Stimulated activated CD4-positive, alpha-beta T cell treated with anti-CD3 and anti-CD28 coated beads, Interleukin-4, amount 100 ng/mL, for 4 hours (primary cell): ENCODE measurements at regions not wholly inside any gene's neighbourhood (a gene's known extent, or its start where the extent isn't known, plus 50 kb on each side); places are given as distances from the start of the nearest gene placed in this dataset.

Experiments used
- DNase-seq, 2 experiments: peaks; one replicate each; pipeline ENCODE4 v3.0.0-alpha.2; 2020

- no peak for DNase-seq
These were observed 1078.2 kb upstream of the LRRTM3 start for GRCh38 chr10:65847436-65848230.

- DNase-seq = no peak
These were observed 1067.0 kb upstream of the LRRTM3 start for GRCh38 chr10:65858841-65859240.

- DNase-seq = no peak
These were observed 1064.6 kb upstream of the LRRTM3 start for GRCh38 chr10:65861249-65861648.
